ENCODE measurements at regions not wholly inside any gene's neighbourhood (a gene's known extent, or its start where the extent isn't known, plus 50 kb on each side); places are given as distances from the start of the nearest gene placed in this dataset.
A peak's percentile ranks its signal among the peaks of the same experiment; 100 is the strongest.

DNA sequence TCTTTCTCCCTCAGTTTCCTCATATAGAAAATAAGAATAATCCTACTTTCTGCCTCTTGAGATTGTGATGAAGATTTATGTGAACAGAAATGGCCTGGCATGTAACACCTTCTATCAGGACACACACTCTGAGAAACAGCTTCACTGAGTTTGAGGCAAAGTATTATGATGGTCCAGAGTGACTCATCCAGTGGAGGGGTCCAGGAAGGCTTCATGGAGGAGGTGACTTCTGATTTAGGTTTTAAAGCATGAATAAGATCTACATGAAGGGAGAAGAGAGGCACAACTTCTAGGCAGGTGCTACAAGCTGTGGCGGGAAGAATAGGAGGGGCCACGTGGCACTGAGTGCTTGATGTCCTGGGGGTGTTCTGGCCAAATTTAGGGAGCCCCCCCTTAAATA, 124.4 kb upstream of the SDK2 start:
- no peaks in the 10 kb centered on the region for H3K36me3 ChIP-seq (ENCODE audit: low read depth, missing control alignments)
- WGBS, 2 donors = 75 to 94% methylated on average over 2 of the region's 2 CpGs
- H3K27ac ChIP-seq = no peak overlapping the region
- DNase-seq = no peak
- H3K4me1 ChIP-seq = peaks cover 10% of the 10 kb centered on the region
- intact Hi-C loops (cut with DNase I; ENCODE audit: low total_unique reads) = no loop called here
- no peaks in the 10 kb centered on the region for H3K9me3 ChIP-seq
- H3K4me3 ChIP-seq = no peak overlapping the region
- TF ChIP-seq POLR2A (IDR thresholded peaks at IDR 0.05) = no peak
- H3K27me3 ChIP-seq = no peaks in the 10 kb centered on the region

DNA sequence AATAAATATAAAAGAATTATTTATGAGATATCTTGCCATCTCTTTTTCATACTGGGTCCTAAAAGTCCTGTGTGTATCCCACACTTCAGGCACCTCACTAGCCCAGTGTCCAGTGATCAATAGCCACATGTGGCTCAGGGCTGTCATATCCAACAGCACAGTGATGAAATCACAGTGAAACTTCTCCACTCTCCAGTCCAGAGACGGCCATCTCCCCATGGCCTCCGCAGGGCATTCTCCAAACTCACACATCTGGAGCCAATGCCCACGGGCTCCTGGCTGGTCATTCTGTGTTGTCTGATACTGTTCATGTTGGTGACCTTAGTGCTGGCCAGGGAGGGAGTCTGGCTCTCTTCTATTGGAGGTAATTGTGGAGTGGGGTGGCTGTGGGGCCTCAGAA, 125.2 kb upstream of the SDK2 start:
- no peak for DNase-seq
- TF ChIP-seq, protein P1, sequence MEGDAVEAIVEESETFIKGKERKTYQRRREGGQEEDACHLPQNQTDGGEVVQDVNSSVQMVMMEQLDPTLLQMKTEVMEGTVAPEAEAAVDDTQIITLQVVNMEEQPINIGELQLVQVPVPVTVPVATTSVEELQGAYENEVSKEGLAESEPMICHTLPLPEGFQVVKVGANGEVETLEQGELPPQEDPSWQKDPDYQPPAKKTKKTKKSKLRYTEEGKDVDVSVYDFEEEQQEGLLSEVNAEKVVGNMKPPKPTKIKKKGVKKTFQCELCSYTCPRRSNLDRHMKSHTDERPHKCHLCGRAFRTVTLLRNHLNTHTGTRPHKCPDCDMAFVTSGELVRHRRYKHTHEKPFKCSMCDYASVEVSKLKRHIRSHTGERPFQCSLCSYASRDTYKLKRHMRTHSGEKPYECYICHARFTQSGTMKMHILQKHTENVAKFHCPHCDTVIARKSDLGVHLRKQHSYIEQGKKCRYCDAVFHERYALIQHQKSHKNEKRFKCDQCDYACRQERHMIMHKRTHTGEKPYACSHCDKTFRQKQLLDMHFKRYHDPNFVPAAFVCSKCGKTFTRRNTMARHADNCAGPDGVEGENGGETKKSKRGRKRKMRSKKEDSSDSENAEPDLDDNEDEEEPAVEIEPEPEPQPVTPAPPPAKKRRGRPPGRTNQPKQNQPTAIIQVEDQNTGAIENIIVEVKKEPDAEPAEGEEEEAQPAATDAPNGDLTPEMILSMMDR (IDR thresholded peaks at IDR 0.05) = no peak
- no peak for TF ChIP-seq POLR2A (IDR thresholded peaks at IDR 0.05)
- Histone ChIP-seq H3K4me3 (no peak overlapping the region), H3K4me1 (peaks cover 12% of the 10 kb centered on the region), H3K36me3 (ENCODE audit: low read depth, missing control alignments) (no peaks in the 10 kb centered on the region), H3K27ac (no peak overlapping the region), H3K9me3 (no peaks in the 10 kb centered on the region), H3K27me3 (no peaks in the 10 kb centered on the region)
- 59 to 87% methylated on average over 3 of the region's 3 CpGs for WGBS, 2 donors
- intact Hi-C loops (cut with DNase I; ENCODE audit: low total_unique reads) = no loop called here

DNA sequence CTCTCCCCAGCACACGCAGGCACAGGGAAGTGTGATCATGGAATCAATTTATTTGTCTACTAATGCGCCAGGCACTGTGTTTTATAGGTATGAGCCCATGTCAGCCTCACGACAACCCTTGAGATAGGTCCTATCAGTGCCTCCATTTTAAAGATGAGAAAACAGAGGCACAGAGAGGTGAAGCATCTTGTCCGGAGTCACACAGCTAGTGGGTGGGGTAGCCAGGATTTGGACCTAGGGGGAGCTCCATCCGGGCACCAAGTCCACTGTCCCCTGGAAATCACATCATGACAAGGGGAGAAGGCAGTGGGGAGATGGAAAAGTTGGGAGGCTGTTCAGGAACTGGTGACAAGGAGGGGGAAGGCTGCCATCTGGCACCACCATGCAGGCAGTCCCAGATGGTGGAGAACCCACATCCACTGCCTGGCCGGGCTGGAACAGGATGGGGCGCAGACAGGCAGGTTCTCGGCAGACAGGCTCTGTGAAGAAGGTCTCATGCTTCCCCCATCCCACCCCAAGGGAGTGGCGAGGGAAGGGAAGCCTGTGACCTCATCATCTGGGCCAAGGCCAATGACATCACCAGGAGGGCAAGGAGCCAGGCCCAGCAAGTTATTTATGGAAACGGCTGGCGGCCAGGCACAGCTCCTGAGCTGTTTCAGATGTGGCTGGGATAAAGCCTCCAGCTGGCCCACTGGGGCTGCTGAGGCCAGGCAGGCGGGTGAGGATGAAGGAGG, 126.0 kb upstream of the SDK2 start:
- H3K27me3 ChIP-seq = no peaks in the 10 kb centered on the region
- no peak for TF ChIP-seq POLR2A (IDR thresholded peaks at IDR 0.05)
- TF ChIP-seq, protein P1 (IDR thresholded peaks at IDR 0.05) = no peak
- 53 to 56% methylated on average over 11 to 12 of the region's 12 CpGs for WGBS, 2 donors
- H3K4me1 ChIP-seq = peaks cover 16% of the 10 kb centered on the region
- H3K4me3 ChIP-seq = no peak overlapping the region
- intact Hi-C loops (cut with DNase I; ENCODE audit: low total_unique reads) = no loop called here
- peak; percentile 84 for DNase-seq
- no peak overlapping the region for H3K27ac ChIP-seq
- no peaks in the 10 kb centered on the region for H3K36me3 ChIP-seq (ENCODE audit: low read depth, missing control alignments)
- no peaks in the 10 kb centered on the region for H3K9me3 ChIP-seq

DNA sequence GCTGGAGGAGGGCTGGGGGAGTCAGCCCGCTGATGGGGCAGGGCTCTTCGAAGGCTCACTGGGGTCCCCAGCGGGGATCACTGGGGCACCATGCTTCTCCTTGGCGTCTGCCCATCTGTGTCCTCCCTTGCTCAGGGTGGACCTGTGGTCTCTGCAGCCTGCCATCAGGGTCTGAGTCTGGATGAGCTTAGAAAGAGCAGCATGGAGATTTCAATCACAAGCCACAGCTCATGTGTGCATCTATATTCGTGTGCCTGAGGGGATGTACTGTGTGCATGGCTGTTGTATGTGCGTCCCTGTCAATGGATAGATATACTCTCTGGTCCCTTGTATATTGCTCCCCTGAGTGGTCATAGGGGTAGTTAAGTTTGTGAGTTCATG, 126.6 kb upstream of the SDK2 start:
- Histone ChIP-seq H3K4me3 (no peak overlapping the region), H3K27me3 (no peaks in the 10 kb centered on the region), H3K4me1 (peaks cover 16% of the 10 kb centered on the region), H3K9me3 (no peaks in the 10 kb centered on the region), H3K27ac (no peak overlapping the region), H3K36me3 (ENCODE audit: low read depth, missing control alignments) (no peaks in the 10 kb centered on the region)
- DNase-seq = no peak
- intact Hi-C loops (cut with DNase I; ENCODE audit: low total_unique reads) = no loop called here
- WGBS, 2 donors = 34 to 50% methylated on average over 5 to 6 of the region's 6 CpGs
- TF ChIP-seq, protein P1 (IDR thresholded peaks at IDR 0.05) = no peak
- TF ChIP-seq POLR2A (IDR thresholded peaks at IDR 0.05) = no peak

DNA sequence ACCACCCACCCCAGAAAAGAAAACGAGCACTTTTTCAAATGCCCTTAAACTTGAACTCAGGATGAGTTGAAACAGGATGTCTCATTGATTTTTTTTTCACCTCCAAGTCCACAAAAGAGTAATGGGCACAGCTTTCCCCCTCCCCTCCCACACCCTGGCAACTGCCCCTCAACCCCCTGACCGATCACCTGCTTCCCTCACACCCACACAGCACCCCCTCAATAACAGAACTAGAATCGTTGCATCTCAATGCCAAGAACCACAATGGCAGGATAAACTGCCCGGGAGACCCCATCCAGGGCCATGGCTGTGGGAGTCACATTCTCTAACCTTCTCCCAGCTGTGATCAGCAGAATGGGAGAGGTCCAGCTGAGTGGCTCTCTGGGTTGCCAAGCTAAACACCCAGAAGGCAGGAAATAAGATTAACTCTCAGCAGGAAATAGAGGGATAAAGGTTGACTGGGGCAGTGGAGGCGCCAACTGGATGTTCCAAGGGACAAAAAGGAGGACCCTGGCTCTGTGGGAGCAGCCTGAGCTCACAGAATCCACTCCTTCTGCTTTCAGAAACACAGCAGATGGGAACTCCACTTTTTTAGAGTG, 128.0 kb upstream of the SDK2 start:
- H3K9me3 ChIP-seq = no peaks in the 10 kb centered on the region
- H3K4me3 ChIP-seq = no peak overlapping the region
- H3K36me3 ChIP-seq (ENCODE audit: low read depth, missing control alignments) = no peaks in the 10 kb centered on the region
- H3K4me1 ChIP-seq = peaks cover 16% of the 10 kb centered on the region
- DNase-seq = no peak
- 46 to 66% methylated on average over 5 of the region's 5 CpGs for WGBS, 2 donors
- no peak overlapping the region for H3K27ac ChIP-seq
- no peak for TF ChIP-seq POLR2A (IDR thresholded peaks at IDR 0.05)
- TF ChIP-seq, protein P1 (IDR thresholded peaks at IDR 0.05) = no peak
- H3K27me3 ChIP-seq = no peaks in the 10 kb centered on the region
- intact Hi-C loops (cut with DNase I; ENCODE audit: low total_unique reads) = no loop called here

Measured in testis (tissue), 2 donors.